ENCODE measurements at regions not wholly inside any gene's neighbourhood (a gene's known extent, or its start where the extent isn't known, plus 50 kb on each side); places are given as distances from the start of the nearest gene placed in this dataset.

DNA sequence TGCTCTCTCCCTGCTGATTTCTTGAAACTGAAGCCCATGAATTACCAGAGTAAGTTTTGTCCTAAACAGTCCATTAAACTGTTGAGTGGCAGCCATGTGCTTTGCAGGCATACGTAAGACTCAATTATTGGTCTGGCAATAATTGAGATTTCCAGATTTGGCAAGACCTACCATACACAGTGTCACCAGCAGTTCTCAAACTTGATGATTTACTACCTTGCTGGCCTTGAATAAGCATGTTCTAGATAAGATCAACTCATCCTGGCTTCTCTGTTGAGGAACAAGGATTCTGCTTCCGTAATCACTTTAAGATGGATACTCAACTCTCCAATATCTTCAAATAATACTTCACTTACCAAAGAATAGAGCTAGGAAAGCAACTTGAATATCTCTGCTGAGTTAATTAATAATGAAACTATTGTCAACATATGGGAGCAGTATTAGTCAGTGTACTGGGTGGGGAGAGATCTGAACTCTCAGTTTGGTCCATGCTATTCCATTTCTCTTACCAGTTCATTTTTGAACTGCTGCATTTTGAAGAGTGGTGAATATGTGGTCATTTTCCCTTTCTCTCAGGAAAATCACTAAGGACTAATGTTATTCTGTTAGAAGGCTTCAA lies 181.4 kb downstream of the IPMK start:
- Histone ChIP-seq H3K9me3 (no peaks in the 10 kb centered on the region), H3K4me1 (no peaks in the 10 kb centered on the region), H3K36me3 (no peaks in the 10 kb centered on the region), H3K4me3 (no peak overlapping the region), H3K27me3 (no peaks in the 10 kb centered on the region), H3K27ac (no peak overlapping the region)
- TF ChIP-seq, protein P1, sequence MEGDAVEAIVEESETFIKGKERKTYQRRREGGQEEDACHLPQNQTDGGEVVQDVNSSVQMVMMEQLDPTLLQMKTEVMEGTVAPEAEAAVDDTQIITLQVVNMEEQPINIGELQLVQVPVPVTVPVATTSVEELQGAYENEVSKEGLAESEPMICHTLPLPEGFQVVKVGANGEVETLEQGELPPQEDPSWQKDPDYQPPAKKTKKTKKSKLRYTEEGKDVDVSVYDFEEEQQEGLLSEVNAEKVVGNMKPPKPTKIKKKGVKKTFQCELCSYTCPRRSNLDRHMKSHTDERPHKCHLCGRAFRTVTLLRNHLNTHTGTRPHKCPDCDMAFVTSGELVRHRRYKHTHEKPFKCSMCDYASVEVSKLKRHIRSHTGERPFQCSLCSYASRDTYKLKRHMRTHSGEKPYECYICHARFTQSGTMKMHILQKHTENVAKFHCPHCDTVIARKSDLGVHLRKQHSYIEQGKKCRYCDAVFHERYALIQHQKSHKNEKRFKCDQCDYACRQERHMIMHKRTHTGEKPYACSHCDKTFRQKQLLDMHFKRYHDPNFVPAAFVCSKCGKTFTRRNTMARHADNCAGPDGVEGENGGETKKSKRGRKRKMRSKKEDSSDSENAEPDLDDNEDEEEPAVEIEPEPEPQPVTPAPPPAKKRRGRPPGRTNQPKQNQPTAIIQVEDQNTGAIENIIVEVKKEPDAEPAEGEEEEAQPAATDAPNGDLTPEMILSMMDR (IDR thresholded peaks at IDR 0.05): no peak
- intact Hi-C loops (cut with DNase I): no loop called here
- no peak for DNase-seq (ENCODE audit: low spot score in 2 of 2)

DNA sequence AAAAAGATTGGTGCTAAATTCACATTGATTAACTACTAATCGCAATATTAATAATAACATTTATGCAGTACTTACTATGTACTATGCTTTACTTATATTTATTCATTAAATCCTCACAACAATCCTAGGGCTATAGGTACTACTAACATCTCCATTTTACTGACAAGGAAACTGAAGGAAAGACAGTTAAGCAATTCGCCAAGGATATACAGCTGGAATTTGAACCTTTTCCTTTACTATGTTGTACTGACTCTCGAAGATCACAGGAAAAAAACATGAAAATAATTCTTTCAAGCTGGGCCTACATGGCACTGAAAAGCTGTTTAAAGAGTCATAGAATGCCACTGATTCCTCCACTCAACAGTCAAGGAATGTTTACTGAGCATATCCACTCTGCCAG lies 185.4 kb downstream of the IPMK start:
- H3K27ac ChIP-seq: no peak overlapping the region
- TF ChIP-seq, protein P1 (IDR thresholded peaks at IDR 0.05): no peak
- intact Hi-C loops (cut with DNase I): no loop called here
- H3K9me3 ChIP-seq: no peaks in the 10 kb centered on the region
- no peak overlapping the region for H3K4me3 ChIP-seq
- H3K4me1 ChIP-seq: no peaks in the 10 kb centered on the region
- DNase-seq (ENCODE audit: low spot score in 2 of 2): no peak
- H3K27me3 ChIP-seq: no peaks in the 10 kb centered on the region
- no peaks in the 10 kb centered on the region for H3K36me3 ChIP-seq

DNA sequence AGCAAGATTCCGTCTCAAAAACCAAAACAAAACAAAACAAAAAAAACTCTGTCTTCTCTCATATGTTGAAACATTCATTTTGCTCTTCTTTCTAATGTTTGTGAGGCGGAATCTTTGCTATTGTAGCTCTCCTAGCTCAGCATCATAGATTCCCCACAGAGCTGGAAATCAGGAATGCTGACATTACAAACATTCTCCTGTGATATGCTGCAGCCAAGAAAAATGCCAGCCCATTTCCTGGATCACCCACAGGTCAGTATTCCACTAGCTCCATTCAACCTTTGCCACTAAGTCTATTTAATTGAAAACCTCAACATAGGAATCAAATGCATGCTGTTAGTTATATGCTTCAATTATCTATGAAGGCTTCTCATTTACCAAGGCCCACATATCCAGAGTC lies 186.3 kb downstream of the IPMK start:
- Histone ChIP-seq H3K4me1 (no peaks in the 10 kb centered on the region), H3K27me3 (no peaks in the 10 kb centered on the region), H3K27ac (no peak overlapping the region), H3K36me3 (no peaks in the 10 kb centered on the region), H3K4me3 (no peak overlapping the region), H3K9me3 (no peaks in the 10 kb centered on the region)
- DNase-seq (ENCODE audit: low spot score in 2 of 2): no peak
- TF ChIP-seq, protein P1 (IDR thresholded peaks at IDR 0.05): no peak
- intact Hi-C loops (cut with DNase I): no loop called here

DNA sequence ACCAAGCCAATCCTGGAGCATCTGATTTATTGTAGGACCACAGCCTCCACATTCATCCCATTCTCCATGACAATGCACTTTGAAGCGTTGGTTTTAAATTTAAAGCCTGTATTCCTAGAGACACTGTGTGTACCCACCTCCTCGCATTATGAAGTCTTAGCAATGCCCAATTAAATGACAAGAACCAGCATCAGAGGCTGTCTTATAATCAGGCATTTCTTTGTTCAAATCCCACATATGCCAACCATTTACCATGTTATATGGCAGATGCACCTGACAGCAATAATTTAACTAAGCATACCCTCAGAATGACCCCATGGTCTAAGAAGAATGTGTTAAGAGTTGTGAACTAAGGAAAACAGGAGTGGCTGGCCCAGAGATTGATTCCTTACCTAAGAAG lies 188.2 kb downstream of the IPMK start:
- no peaks in the 10 kb centered on the region for H3K27me3 ChIP-seq
- DNase-seq (ENCODE audit: low spot score in 2 of 2): no peak
- H3K4me1 ChIP-seq: no peaks in the 10 kb centered on the region
- H3K27ac ChIP-seq: no peak overlapping the region
- H3K9me3 ChIP-seq: no peaks in the 10 kb centered on the region
- H3K4me3 ChIP-seq: no peak overlapping the region
- TF ChIP-seq, protein P1 (IDR thresholded peaks at IDR 0.05): no peak
- no peaks in the 10 kb centered on the region for H3K36me3 ChIP-seq
- intact Hi-C loops (cut with DNase I): no loop called here

DNA sequence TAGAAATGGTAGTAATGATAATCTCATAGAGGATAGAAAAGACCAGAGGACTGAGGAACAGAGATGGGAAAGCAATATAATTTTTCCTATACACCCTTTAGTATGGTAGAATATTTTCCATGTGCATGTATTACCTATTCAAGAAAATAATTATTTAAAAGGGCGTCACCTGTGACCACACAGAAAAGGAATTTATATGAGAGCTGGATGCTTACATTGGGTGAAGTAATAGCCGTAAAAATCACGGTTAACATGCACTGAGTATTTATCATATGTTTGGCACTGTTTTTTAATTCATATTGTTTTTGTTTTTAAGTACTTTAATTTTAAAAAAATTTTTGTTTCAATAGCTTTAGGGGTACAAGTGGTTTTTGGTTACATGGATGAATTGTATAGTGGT lies 195.1 kb downstream of the IPMK start:
- no peaks in the 10 kb centered on the region for H3K9me3 ChIP-seq
- no peaks in the 10 kb centered on the region for H3K27me3 ChIP-seq
- H3K4me3 ChIP-seq: no peak overlapping the region
- no peak for DNase-seq (ENCODE audit: low spot score in 2 of 2)
- no peak overlapping the region for H3K27ac ChIP-seq
- TF ChIP-seq, protein P1 (IDR thresholded peaks at IDR 0.05): no peak
- no peaks in the 10 kb centered on the region for H3K4me1 ChIP-seq
- intact Hi-C loops (cut with DNase I): no loop called here
- H3K36me3 ChIP-seq: no peaks in the 10 kb centered on the region

DNA sequence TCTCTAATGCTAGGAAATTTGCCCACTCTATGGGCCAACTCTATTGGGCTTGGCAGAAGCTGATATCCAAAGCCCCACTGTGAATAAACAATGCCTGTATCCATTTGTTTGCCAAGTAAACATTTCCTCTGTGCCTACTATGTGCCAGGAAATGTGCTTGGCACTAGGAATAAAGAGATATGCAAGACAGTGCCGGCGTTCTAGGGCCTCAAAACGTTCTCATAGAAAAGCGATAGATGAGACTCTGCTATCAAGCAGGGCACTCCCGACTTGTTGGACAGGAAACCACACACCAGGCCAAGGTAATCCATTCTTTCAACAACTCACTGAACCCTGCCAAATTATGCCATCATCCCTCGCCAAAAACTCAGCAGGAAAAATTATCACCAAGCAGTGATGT lies 196.7 kb downstream of the IPMK start:
- Histone ChIP-seq H3K27ac (no peak overlapping the region), H3K4me3 (no peak overlapping the region), H3K36me3 (no peaks in the 10 kb centered on the region), H3K9me3 (no peaks in the 10 kb centered on the region), H3K4me1 (no peaks in the 10 kb centered on the region), H3K27me3 (no peaks in the 10 kb centered on the region)
- intact Hi-C loops (cut with DNase I): no loop called here
- TF ChIP-seq, protein P1 (IDR thresholded peaks at IDR 0.05): no peak
- no peak for DNase-seq (ENCODE audit: low spot score in 2 of 2)
